Neural cell (in vitro differentiated cells): ENCODE measurements at regions not wholly inside any gene's neighbourhood (a gene's known extent, or its start where the extent isn't known, plus 50 kb on each side); places are given as distances from the start of the nearest gene placed in this dataset.

Experiments
- H2AFZ ChIP-seq: fragments of 200-600, 300-800 bp; sonication (generic), shearing (Covaris generic); 2 replicates; pipeline ENCODE4 v1.6.0; 2014; ENCODE audit warnings: low read depth, mild to moderate bottlenecking, antibody characterized with exemption, low read length, moderate library complexity
- H3F3A ChIP-seq: fragments of 200-600 bp; shearing (Covaris generic); 2 replicates; pipeline ENCODE4 v1.6.1; 2016; ENCODE audit warnings: mild to moderate bottlenecking, moderate library complexity, mixed read lengths, antibody characterized with exemption, low read length; ENCODE audit not compliant: insufficient read depth, poor library complexity, severe bottlenecking
- H3K27ac ChIP-seq: fragments of 200-600, 300-800 bp; sonication (generic), shearing (Covaris generic); 2 replicates; pipeline ENCODE4 v1.5.1; 2014; ENCODE audit warnings: mild to moderate bottlenecking, low read length, moderate library complexity
- H3K27me3 ChIP-seq: fragments of 300-800, 200-600 bp; sonication (generic), shearing (Covaris generic); 2 replicates; pipeline ENCODE4 v1.6.0; 2014; ENCODE audit warnings: mild to moderate bottlenecking, low read depth, low read length, moderate library complexity; ENCODE audit not compliant: insufficient read depth
- H3K36me3 ChIP-seq: fragments of 300-800, 200-600 bp; sonication (generic), shearing (Covaris generic); 2 replicates; pipeline ENCODE4 v1.5.1; 2014; ENCODE audit warnings: mild to moderate bottlenecking, antibody characterized with exemption, low read length, moderate library complexity; ENCODE audit not compliant: insufficient read depth
- H3K4me2 ChIP-seq: fragments of 300-800, 200-600 bp; sonication (generic), shearing (Covaris generic); 2 replicates; pipeline ENCODE4 v1.6.0; 2014; ENCODE audit warnings: mild to moderate bottlenecking, low read length
- H3K4me3 ChIP-seq: fragments of 300-800, 200-600 bp; sonication (generic), shearing (Covaris generic); 2 replicates; pipeline ENCODE4 v1.5.1; 2014; ENCODE audit warnings: mild to moderate bottlenecking, low read length, moderate library complexity
- H3K79me2 ChIP-seq: fragments of 200-600 bp; shearing (Covaris generic); replicated peaks from 2 replicates; pipeline ENCODE4 v1.6.0; 2014; ENCODE audit warnings: mild to moderate bottlenecking, low read length, moderate library complexity; ENCODE audit not compliant: insufficient read depth
- H3K9ac ChIP-seq: fragments of 300-800, 200-600 bp; sonication (generic), shearing (Covaris generic); 2 replicates; pipeline ENCODE4 v1.6.1; 2016; ENCODE audit warnings: mild to moderate bottlenecking, low read length, mixed read lengths
- H3K9me2 ChIP-seq: fragments of 200-600 bp; shearing (Covaris generic); 2 replicates; pipeline ENCODE4 v1.6.1; 2016; ENCODE audit warnings: mild to moderate bottlenecking, low read length, mixed read lengths; ENCODE audit not compliant: insufficient read depth
- H3K9me3 ChIP-seq: fragments of 200-600, 300-800 bp; sonication (generic), shearing (Covaris generic); 2 replicates; pipeline ENCODE4 v1.6.1; 2016; ENCODE audit warnings: mild to moderate bottlenecking, mixed run types, low read length, moderate library complexity, mixed read lengths
- H4K20me1 ChIP-seq: fragments of 200-600 bp; shearing (Covaris generic); 2 replicates; pipeline ENCODE4 v1.6.1; 2016; ENCODE audit warnings: mild to moderate bottlenecking, mixed run types; ENCODE audit not compliant: insufficient read depth
- CTCF ChIP-seq: fragments of 450-650 bp; IDR thresholded peaks from 2 replicates; pipeline ENCODE4 v1.5.1; 2014; ENCODE audit warnings: antibody characterized with exemption, mild to moderate bottlenecking, moderate library complexity; ENCODE audit not compliant: poor library complexity, severe bottlenecking
- EP300 ChIP-seq: fragments of 450-650 bp; conservative IDR thresholded peaks from 2 replicates; pipeline ENCODE4 v1.6.1; 2014; ENCODE audit warnings: antibody characterized with exemption, mild to moderate bottlenecking, moderate library complexity; ENCODE audit not compliant: poor library complexity, severe bottlenecking
- EZH2 ChIP-seq: fragments of 200-600, 300-800 bp; shearing (Covaris generic), sonication (generic); IDR thresholded peaks from 2 replicates; pipeline ENCODE4 v1.6.1; 2014; ENCODE audit warnings: antibody characterized with exemption, low read length, borderline replicate concordance, mild to moderate bottlenecking; ENCODE audit not compliant: insufficient read depth, poor library complexity, severe bottlenecking
- MXI1 ChIP-seq: fragments of 450-650 bp; conservative IDR thresholded peaks from 2 replicates; pipeline ENCODE4 v1.6.1; 2014; ENCODE audit warnings: antibody characterized with exemption, mild to moderate bottlenecking; ENCODE audit not compliant: poor library complexity, severe bottlenecking
- POLR2AphosphoS5 ChIP-seq: IDR thresholded peaks from 2 replicates; pipeline ENCODE4 v1.6.1; 2012
- RAD21 ChIP-seq: fragments of 450-650 bp; conservative IDR thresholded peaks from 2 replicates; pipeline ENCODE4 v1.6.1; 2014; ENCODE audit warnings: antibody characterized with exemption, mild to moderate bottlenecking, moderate library complexity
- REST ChIP-seq: IDR thresholded peaks from 2 replicates; pipeline ENCODE4 v1.6.1; 2012; ENCODE audit warnings: borderline replicate concordance
- SMC3 ChIP-seq: fragments of 450-650 bp; conservative IDR thresholded peaks from 2 replicates; pipeline ENCODE4 v1.6.1; 2014; ENCODE audit warnings: antibody characterized with exemption, mild to moderate bottlenecking, moderate library complexity; ENCODE audit not compliant: poor library complexity
- TAF1 ChIP-seq: IDR thresholded peaks from 2 replicates; pipeline ENCODE4 v1.6.1; 2012; ENCODE audit warnings: low read depth

- no peak for TF ChIP-seq SMC3
- no peak for TF ChIP-seq EZH2
These were observed 406.8 kb upstream of the ZNF385D start (continued) for GRCh38 chr3:22157848-22158247.

GRCh38 chr3:22159004-22159695 lies 408.1 kb upstream of the ZNF385D start:
- no peaks in the 10 kb centered on the region for H3K9me2 ChIP-seq
- no peaks in the 10 kb centered on the region for H3K27me3 ChIP-seq
- no peaks in the 10 kb centered on the region for H3K36me3 ChIP-seq
- TF ChIP-seq TAF1 (no peak), EP300 (no peak), MXI1 (no peak), SMC3 (no peak), POLR2AphosphoS5 (no peak), CTCF (no peak), RAD21 (no peak), EZH2 (no peak), REST (no peak)
- no peaks in the 10 kb centered on the region for H3K9me3 ChIP-seq
- H3F3A ChIP-seq, result no peaks in the 10 kb centered on the region
- no peak overlapping the region for H2AFZ ChIP-seq
- no peaks in the 10 kb centered on the region for H3K79me2 ChIP-seq
- no peak overlapping the region for H3K27ac ChIP-seq
- H4K20me1 ChIP-seq, result no peaks in the 10 kb centered on the region
- H3K4me3 ChIP-seq, result no peak overlapping the region
- H3K9ac ChIP-seq, result no peak overlapping the region
- no peak overlapping the region for H3K4me2 ChIP-seq

GRCh38 chr3:22161315-22161714 lies 410.3 kb upstream of the ZNF385D start:
- Histone ChIP-seq H3K9me3 (no peaks in the 10 kb centered on the region), H3K27ac (no peak overlapping the region), H3K27me3 (no peaks in the 10 kb centered on the region), H3K79me2 (no peaks in the 10 kb centered on the region), H3K36me3 (no peaks in the 10 kb centered on the region), H3K9me2 (no peaks in the 10 kb centered on the region), H3F3A (no peaks in the 10 kb centered on the region), H3K9ac (no peak overlapping the region), H3K4me2 (no peak overlapping the region), H4K20me1 (no peaks in the 10 kb centered on the region), H3K4me3 (no peak overlapping the region), H2AFZ (no peak overlapping the region)
- TF ChIP-seq TAF1 (no peak), SMC3 (no peak), EZH2 (no peak), RAD21 (no peak), EP300 (no peak), CTCF (no peak), MXI1 (no peak), REST (no peak), POLR2AphosphoS5 (no peak)
